ENCODE measurements at regions not wholly inside any gene's neighbourhood (a gene's known extent, or its start where the extent isn't known, plus 50 kb on each side); places are given as distances from the start of the nearest gene placed in this dataset.
"Not testable (repeated sequence)": the region's sequence is repeated elsewhere in the genome, so short reads cannot be mapped to it uniquely, and the experiment has no call there.

GRCh38 chr2:91485226-91485625 lies 2793.8 kb downstream of the RPIA start:
- TF ChIP-seq, protein P1, sequence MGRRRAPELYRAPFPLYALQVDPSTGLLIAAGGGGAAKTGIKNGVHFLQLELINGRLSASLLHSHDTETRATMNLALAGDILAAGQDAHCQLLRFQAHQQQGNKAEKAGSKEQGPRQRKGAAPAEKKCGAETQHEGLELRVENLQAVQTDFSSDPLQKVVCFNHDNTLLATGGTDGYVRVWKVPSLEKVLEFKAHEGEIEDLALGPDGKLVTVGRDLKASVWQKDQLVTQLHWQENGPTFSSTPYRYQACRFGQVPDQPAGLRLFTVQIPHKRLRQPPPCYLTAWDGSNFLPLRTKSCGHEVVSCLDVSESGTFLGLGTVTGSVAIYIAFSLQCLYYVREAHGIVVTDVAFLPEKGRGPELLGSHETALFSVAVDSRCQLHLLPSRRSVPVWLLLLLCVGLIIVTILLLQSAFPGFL (CRISPR knock-in tag; IDR thresholded peaks at IDR 0.05; ENCODE audit: borderline replicate concordance): not testable (repeated sequence)
- TF ChIP-seq CTCF (IDR thresholded peaks at IDR 0.05); MAX (CRISPR knock-in tag; IDR thresholded peaks at IDR 0.05); FOXJ3 (CRISPR knock-in tag; IDR thresholded peaks at IDR 0.05; ENCODE audit: borderline replicate concordance): not testable (repeated sequence)
- TF ChIP-seq, protein P2, sequence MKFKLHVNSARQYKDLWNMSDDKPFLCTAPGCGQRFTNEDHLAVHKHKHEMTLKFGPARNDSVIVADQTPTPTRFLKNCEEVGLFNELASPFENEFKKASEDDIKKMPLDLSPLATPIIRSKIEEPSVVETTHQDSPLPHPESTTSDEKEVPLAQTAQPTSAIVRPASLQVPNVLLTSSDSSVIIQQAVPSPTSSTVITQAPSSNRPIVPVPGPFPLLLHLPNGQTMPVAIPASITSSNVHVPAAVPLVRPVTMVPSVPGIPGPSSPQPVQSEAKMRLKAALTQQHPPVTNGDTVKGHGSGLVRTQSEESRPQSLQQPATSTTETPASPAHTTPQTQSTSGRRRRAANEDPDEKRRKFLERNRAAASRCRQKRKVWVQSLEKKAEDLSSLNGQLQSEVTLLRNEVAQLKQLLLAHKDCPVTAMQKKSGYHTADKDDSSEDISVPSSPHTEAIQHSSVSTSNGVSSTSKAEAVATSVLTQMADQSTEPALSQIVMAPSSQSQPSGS (CRISPR knock-in tag; IDR thresholded peaks at IDR 0.05; ENCODE audit: borderline replicate concordance, low read depth): not testable (repeated sequence)

Measured in WTC11 (cell line).